SHP77 (cell line): ENCODE measurements at regions not wholly inside any gene's neighbourhood (a gene's known extent, or its start where the extent isn't known, plus 50 kb on each side); places are given as distances from the start of the nearest gene placed in this dataset.
"Not testable (repeated sequence)": the region's sequence is repeated elsewhere in the genome, so short reads cannot be mapped to it uniquely, and the experiment has no call there.

Source experiments
- DNase-seq, 2 experiments: peaks; one replicate each; lab custom pipeline; 2025; lab: John Stamatoyannopoulos, UW

DNA sequence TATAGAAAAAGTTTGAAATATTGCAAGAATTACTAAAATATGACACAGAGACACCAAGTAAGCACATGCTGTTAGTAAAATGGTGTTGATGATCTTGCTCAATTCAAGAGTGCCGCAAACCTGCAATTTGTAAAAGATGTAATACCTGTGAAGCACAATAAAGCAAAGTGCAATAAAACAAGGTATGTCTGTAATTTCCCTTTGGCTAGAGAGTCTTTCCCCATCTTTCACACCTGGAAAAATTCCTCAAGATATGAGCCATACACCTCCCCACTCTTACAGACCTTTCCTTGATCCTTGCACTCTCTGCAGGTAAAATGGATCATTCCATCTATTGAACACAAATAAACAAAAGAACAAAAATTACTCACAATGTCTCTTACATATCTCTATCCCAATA is 597.8 kb downstream of the EFNA5 start:
- DNase-seq, result no peak

DNA sequence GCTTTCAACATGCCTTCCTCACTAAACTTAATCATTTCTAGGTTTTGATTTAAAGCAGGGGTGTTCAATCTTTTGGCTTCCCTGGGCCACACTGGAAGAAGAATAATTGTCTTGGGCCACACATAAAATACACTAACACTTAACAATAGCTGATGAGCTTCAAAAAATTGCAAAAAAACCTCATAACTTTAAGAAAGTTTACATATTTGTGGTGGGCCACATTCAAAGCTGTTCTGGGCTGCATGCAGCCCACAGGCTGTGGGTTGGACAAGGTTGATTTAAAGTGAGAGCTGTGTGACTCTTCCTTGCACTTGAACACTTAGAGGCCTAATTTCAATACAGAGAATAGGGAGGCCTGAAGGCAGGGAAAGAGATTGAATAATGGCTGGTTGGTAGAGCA is 598.3 kb downstream of the EFNA5 start:
- no peak for DNase-seq

DNA sequence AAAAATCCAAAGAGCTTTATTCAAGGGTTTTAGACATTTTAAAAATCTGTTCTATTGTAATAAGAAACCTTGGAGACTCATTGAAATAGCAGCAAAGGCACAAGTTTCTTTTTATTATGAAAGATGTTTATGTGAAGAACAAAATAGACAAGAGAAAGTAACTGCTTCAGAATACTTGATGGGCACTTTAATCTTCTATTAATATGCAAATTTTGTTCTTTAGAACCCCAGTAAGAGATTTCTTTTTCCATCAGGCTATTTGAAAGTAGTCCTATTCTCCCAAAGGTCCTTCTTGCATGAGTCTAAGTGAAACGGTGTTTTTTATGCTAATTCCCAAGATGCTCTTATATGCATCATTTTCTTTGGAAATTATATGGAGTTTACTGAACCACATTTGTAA is 602.0 kb downstream of the EFNA5 start:
- DNase-seq, result no peak

DNA sequence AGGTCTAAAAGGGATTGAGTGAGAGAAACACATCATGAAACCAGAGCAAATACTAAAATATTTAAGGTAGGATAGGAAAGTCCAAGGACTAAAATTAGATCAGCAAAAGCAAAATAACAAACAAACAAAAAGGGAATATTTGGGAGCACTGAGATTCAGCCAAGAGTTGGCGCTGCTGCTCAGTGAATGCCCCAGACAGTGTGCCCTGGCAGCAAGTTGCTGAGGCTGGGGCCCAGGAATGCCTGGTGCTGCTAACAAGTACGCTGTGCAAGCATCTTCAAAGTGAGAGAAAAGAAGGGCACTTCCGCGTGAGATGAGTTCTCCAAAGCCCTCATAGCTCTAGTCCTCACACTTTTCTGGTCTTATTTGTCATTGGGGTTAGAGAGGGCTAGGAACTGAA is 603.3 kb downstream of the EFNA5 start:
- DNase-seq, result no peak

DNA sequence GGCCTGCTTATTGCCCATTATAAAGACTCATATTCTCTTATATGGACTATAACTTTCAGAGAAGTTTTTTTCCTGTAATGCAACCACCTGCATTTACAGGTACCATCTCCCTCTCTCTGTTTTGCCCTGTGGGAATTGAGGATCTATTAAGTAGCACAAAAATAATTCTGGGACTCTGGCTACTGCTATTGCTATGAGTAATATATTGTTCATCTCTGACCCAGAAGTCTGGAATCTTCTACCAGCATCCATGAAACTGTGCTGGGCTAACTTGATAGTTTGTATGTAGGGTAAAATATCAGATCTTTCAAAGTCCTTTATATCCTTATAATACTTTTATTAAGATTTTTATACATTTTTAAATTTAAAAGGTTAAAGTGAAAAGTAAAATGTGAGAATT is 607.2 kb downstream of the EFNA5 start:
- DNase-seq, result no peak

DNA sequence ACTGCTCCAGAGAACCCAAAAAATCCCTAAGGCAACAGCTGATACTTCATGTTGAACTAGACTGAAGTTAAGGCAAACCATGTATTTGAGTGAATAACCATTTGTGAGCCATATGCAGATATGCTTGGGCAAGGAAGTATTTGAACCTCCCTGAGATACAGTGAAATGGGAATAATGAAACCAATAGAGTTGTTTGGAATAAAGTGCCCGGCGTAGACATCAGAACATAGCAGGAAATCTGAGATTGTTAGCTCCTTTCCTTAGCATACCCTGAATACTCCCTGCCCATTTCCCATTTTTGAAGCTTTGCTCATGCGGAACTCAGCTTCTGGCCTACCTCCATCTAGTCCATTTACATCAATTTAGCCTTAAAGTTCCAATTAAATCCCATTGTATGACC is 611.9 kb downstream of the EFNA5 start:
- DNase-seq, result no peak

DNA sequence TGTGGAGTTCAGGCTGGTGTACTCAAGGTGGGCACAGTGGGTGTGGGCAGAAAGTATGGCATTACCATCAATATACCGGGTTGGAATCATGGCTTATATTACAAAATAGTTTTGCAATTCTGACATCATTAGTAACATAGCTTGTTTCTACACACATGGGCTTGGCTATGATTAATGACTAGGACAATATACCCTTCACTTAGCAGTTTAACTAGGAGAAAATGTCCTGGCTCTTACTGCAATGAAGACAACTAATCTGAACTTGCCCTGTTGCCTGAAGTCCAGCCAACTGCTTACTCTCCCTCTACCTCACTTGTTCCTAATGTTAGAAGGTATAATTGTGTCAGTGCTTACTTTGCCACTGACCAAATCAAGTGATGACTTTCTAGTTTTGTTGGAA is 612.5 kb downstream of the EFNA5 start:
- no peak for DNase-seq

DNA sequence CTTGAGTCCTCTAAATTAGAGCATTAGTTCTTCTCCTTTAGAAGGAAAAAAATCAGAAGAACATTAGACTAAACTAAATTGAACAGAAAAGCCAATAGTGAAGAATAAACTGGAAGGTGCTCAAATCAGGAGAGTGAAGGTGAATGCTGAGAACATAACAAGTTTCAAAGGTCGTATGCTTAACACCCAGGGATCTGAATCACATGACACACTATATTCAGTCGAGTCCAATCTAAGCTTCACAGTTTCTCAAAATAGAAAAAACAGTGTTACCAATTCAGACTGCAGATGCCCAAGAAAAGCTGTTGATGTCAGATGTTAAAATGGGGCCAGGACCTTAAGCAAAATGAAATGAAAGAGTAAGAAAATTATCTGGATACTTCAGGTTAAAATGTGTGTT is 614.5 kb downstream of the EFNA5 start:
- DNase-seq, result no peak

DNA sequence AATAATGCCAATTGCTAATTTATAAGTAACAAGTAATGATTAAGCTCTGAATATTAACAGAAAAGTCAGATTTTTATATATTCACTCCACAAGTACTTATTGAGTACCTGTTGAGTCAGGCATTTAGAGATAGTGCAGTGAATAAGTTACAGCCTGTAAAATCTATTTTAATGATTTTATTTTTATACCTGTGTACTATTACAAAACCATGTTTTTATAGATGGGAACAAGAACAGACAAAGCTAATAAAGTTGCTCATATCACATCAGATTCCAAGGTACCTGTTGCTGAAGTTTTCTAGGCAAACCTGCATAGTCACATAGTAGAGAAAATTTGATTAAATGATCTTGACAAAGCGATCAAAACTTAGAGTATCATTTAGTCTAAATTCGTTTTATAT is 623.7 kb downstream of the EFNA5 start:
- DNase-seq, result no peak

DNA sequence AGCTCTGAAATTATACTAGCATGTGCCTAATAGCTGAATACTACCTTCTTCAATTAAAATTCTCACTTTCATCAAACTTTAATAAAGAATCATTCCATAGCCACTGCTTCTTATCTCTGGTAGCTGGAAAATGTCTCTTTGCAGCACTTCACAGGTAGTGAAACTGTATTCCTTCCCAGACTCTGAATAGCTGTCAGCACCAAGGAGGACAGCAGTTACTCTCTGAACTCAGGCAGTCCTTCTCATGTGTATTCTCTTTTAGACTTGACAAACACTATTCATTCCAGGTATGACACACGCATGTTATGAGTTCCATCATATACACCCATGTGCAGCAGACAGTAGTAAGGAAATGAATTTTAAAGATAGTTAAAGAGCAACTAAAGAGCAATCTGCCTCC is 627.1 kb downstream of the EFNA5 start:
- DNase-seq, result no peak

DNA sequence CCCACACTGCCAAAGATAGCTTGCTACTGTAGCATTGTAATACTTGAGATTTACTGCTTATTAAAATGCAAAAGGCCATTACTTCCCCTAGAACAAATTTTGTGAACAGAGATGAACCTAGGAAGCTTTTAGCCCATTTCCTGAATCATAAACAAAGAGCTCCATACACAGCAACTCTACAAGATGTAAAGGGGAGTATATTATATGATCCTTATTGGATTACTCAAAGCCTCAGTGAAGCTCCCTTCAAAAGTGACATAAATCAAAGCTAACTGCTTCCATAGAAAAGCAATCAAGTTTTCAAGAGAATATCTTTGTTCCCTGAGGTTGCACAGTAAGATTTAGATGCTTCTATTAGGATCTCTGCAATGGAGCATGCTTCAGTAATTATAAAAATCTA is 629.8 kb downstream of the EFNA5 start:
- no peak for DNase-seq

DNA sequence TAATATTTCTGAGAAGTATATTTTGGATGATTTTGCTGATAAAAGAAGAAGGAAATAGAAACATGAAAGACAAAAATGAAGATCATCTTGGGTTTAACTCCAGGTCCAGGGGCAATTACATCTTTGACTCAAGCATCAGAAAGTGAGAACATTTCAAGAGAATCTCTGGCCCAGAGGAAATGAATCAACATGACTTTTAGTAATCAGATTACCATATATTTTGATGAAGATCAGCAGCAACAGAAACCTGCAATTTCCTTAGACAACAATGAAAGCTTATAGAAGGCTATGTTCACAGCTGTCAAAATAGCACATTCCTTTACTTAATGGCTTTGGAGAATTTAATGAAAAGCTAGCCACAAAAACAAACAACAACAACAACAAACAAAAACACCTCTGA is 638.1 kb downstream of the EFNA5 start:
- DNase-seq, result no peak

DNA sequence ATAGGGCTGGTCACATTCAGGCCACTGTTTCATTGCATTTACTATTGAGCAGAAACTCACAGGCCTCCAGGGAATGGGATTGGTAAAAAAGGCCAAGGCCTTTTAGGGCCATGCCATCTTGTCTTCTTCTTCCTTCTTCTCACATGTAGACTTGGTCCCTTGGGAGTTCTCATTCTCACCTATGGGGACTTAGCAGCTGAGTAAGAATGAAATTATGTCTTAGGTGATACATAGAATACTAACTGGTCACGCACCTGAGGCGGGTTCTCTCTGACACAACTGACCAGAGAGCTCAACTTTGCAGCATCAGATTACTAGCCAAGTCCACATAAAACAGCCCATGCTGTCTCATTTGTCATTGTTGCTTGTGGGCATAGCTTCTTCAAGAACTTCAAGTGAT is 641.8 kb downstream of the EFNA5 start:
- no peak for DNase-seq

DNA sequence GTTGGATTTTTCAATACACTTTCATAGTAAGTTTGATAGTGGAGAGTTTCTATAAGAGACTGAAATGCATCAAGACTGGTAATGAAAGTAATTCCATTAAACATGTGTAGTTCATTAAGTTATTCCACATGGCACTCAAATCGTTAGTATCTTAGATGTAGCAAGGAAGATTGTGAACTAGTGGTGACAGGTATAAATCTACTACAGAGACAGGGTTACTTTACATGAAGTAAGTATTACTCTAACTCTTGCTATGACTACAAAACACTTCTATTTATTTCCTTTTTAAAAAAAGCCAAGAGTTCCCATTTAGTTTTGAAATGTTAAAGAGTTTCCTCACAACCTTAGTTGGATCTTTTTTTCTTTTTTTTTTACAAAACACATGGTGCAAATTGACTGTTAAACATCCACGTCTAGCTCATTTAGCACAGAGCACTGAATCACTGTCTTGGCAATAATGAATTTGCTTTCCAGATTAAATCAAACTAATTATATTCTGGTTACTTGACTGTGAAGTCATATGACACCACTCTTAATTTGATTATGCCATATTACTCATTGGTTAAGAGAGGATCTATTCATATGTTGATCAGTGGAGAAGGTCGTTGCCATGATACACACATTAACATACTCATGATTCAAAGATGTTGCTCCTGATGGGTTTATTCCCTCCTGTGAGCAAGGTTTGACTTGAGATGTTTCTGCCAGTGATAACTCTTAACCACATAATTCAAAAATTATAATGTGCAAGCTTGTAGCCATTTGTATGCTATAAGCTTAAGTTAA is 644.8 kb downstream of the EFNA5 start:
- DNase-seq, result no peak

DNA sequence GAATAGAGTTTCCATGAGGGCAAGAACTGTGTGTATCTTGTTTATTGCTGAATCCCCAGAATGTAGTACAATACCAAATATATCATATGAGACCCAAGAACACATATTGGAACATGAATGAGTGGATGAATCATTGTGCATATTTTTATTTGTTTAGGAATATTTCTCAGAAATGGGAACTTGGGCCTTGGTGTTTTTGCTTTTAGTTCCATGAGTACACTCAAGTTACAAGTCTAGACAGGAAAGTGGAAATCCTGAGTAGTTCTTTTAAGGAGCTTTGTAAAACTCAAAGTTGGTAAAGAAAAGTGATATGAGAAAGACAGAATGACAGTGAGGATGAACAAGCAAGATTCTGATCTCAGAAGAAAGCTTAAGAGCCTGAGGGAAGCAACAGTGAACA is 647.0 kb downstream of the EFNA5 start:
- DNase-seq, result no peak

DNA sequence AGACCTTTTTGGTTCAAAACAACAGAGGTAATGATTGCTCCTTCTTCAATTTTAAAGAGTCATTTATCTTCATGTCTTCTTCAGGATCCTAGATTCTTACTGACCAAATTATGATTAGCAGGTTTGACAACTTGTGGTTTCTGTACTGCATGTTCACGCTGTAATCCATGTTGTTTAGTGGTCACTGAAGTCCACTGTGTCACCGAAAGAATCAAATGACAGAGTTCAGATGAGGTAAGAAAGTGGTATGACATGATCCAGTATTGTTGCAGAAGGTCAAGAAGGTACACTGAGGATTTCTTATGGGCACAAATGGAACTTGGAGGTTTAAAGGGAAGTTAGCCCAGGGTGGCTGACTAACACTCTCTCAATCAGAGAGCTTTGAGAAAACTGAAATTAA is 649.2 kb downstream of the EFNA5 start:
- DNase-seq, result no peak

DNA sequence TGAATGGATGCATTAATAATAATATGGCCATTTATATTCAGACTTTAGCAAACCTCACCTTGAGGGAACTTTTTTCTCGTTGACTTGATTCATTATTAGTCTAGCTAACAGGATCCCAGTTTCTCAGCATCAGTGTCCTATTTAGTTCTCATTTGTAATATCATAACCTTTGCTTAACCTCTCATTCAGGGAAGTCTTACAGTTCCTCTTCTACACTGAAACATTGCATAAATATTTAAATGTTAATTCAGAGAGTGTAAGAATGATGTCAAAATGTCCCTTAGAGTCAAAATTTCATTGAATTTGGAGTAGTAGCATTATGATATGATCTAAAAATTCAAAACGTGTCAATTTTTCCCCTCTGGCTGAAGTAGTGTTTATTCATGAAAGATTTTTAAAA is 650.1 kb downstream of the EFNA5 start:
- DNase-seq, result no peak

DNA sequence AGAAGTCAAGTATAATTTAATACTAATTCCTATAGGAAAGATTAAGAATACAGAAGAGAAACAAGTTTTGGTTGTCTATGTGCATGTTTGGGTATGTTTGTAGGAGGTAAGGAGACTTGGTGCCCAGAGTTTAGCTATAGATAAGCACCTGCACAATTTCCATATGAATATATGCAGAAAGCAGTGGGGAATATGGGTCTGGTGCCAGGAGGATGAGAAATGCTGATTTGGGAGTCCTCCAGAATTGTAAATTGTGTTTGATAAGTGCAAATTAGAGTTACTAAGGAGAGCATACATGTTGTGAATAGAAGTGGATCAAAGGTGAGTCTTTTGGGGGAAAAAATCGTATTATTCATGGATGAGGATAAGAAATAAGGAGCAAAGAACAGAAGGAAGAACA is 653.1 kb downstream of the EFNA5 start:
- DNase-seq, result no peak

DNA sequence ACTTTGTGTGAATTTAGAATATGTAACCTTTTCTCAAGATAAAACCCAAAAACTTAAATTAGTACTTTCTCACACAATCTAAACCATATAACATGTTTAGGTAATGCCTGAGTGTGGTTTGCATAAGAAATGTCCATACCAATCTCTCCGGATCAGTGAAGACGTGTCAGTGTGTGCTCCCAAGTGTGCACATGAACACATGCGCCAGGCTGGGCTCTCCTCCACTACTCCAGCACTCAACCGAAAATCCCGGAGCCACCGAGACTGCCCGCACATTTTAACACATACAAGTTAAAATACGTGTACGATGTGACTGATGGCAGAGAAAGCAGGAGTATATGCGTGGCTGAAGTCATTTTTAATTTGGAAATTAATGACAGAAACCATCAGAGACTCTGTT is 658.4 kb downstream of the EFNA5 start:
- DNase-seq, result peak; percentile 61 to 70

DNA sequence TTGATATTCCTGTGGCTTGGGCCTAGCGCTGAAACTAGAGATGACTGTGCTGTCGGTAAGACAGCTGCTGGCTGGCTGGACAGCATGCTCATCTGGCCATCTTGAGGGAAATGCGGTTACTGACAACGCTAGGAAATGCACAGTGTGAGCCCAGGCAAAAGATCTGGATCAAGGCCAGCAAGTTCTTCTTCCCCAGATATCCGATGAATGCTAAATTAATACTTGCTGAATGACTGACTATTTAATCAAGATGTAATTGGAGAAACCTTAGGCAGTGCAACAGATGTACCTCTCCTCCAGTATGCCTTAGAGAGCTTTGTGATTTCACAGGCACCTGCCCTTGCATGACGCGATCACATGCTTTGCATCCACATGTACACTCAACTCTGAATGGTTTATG is 659.1 kb downstream of the EFNA5 start:
- peak; percentile 69 to 84 for DNase-seq

DNA sequence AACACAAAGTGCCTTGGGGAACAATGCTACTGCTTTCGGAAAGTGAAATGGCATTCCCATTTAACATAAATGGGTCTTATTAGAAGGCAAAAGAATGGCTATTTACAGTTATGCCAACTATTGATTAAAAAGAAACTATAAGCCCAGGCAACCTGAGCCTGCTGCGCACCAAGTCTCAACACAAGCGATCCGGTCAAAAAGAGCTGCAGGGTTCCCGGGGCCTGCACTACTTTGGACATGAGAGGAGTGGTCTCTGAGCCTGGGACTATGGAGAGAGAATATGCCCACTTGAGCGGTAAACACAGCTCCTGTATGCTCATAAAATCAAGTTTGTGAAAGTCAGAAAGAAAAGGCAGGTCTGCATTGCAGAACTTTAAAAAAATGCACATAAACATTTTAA is 660.7 kb downstream of the EFNA5 start:
- no peak for DNase-seq

DNA sequence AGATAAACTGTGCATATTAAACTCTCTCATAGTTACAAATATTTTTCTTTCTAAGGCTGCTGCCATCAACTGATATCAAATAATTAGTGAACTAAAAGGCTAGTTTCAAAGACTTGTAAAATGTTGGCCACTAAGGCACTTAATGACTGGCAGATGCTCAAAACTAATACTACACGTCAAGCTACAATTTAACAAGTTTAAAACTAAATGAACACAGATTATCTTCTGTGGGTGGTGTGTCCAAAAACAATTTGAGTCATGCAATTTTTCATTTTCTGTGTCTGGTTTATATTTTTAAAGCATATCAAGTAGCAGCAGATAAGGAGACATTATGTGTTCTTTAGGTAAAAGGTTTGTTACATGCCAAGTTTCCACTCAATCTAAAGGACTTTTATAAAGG is 665.1 kb downstream of the EFNA5 start:
- DNase-seq, result no peak

DNA sequence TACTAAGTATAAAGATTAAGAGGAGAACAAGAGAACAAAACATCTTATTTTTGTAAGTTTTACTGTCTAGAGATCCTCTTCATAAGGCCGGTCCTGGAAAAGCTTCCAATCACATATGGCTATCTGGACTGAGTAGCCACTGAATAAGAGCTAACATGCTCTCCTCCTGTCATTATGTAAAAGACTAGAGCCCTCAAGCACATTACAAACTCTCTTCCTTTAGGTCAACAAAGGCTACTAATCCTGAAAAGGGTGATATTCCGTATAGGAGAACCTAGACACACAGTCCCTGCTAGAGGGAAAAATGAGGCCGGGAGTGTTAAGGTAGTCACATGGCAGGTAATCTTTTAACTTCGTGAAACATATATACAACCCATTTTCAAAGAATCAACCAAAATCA is 665.6 kb downstream of the EFNA5 start:
- no peak for DNase-seq

DNA sequence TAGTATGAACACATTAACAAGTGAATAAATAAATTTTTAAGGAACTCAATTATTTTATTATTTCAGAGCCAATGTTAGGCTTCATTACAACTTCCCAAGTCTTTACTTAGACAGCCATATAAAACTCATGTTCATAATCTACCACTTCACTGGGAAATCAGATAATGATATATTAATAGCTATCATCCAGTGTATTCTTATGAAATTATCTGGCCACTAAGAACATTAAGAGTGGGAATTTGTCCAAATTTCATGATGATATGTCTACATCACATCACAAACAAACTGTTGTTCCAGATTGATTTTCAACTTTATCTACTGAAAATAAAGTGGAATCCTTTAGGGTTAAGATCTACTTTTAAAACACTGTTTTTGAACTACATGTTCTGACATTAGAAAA is 668.6 kb downstream of the EFNA5 start:
- DNase-seq, result no peak

DNA sequence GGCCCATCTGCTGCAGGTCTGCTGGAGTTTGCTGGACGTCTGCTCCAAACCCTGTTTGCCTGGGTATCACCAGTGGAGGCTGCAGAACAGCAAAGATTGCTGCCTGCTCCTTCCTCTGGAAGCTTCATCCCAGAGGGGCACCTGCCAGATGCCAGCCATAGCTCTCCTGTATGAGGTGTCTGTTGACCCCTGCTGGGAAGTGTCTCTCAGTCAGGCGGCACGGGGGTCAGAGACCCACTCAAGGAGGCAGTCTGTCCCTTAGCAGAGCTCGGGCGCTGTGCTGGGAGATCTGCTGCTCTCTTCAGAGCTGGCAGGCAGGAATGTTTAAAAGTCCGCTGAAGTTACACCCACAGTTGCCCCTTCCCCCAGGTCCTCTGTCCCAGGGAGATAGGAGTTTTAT is 671.2 kb downstream of the EFNA5 start:
- not testable (repeated sequence) for DNase-seq
